Esophagus squamous epithelium (tissue), 5 donors: ENCODE measurements at regions not wholly inside any gene's neighbourhood (a gene's known extent, or its start where the extent isn't known, plus 50 kb on each side); places are given as distances from the start of the nearest gene placed in this dataset.

Source experiments
- DNase-seq: peaks from one replicate; lab custom pipeline; 2025; lab: John Stamatoyannopoulos, UW
- H3K27ac ChIP-seq, 4 donors: fragments of 200-600 bp; sonication (generic); one replicate each; pipeline ENCODE4 v1.5.1; 2016 to 2019; ENCODE audit warnings: mild to moderate bottlenecking in 1 of 4
- H3K27me3 ChIP-seq, 4 donors: fragments of 200-600 bp; sonication (generic); 1 replicate in 3 of 4; 2 replicates in 1 of 4; pipeline versions ENCODE4 v1.5.1 to v1.6.0; 2017 to 2021; ENCODE audit warnings: antibody characterized with exemption in 1 of 4
- H3K36me3 ChIP-seq, 3 donors: fragments of 200-600 bp; sonication (generic); one replicate each; pipeline ENCODE4 v1.5.1; 2016 to 2019
- H3K4me1 ChIP-seq, 3 donors: fragments of 200-600 bp; sonication (generic); one replicate each; pipeline ENCODE4 v1.5.1; 2017 to 2019
- H3K4me3 ChIP-seq, 4 donors: fragments of 200-600 bp; sonication (generic); 1 replicate in 3 of 4; 2 replicates in 1 of 4; pipeline ENCODE4 v1.5.1; 2016 to 2019; ENCODE audit warnings: mild to moderate bottlenecking in 2 of 4, moderate library complexity in 1 of 4
- H3K9me3 ChIP-seq, 3 donors: fragments of 200-600 bp; sonication (generic); one replicate each; pipeline ENCODE4 v1.5.1; 2016 to 2019
- CTCF ChIP-seq, 6 experiments: fragments of 450-650 bp in 4 of 6; fragments of 200-600 bp in 2 of 6; sonication (generic) in 2 of 6; IDR thresholded peaks; one replicate each; pipeline ENCODE4 v1.5.1; 2016 to 2019; ENCODE audit warnings: antibody characterized with exemption in 6 of 6, mild to moderate bottlenecking in 4 of 6, moderate library complexity in 4 of 6
- POLR2A ChIP-seq, 4 donors: fragments of 450-650 bp; IDR thresholded peaks; one replicate each; pipeline ENCODE4 v1.6.1; 2017; ENCODE audit warnings: antibody characterized with exemption in 4 of 4, mild to moderate bottlenecking in 4 of 4, moderate library complexity in 3 of 4
- WGBS, 2 donors: methylation state at CpG; one replicate each; pipeline ENCODE4 v1.1.5; 2018; 5-methylcytosine and 5-hydroxymethylcytosine counted together
- intact Hi-C: fragments of 100-400 bp; cut with DNase I; formaldehyde crosslinking; loops from one replicate; pipeline ENCODE4 v1.15.0; 2022
- donor health status: DM: yes; HTN: yes; CAD: no.

- H3K27me3 ChIP-seq = no peaks in the 10 kb centered on the region
- no peaks in the 10 kb centered on the region for H3K36me3 ChIP-seq
- intact Hi-C loops = no loop called here
- no peak overlapping the region for H3K4me3 ChIP-seq
- 70 to 72% methylated on average over 7 of the region's 7 CpGs for WGBS, 2 donors
- DNase-seq = no peak
- TF ChIP-seq POLR2A (IDR thresholded peaks at IDR 0.05) (no peak), CTCF (IDR thresholded peaks at IDR 0.05) (no peak)
- no peak overlapping the region for H3K27ac ChIP-seq
- no peaks in the 10 kb centered on the region for H3K4me1 ChIP-seq
- no peaks in the 10 kb centered on the region for H3K9me3 ChIP-seq
These were observed 510.1 kb downstream of the TDRD15 start for GRCh38 chr2:21633911-21634310.

- Histone ChIP-seq H3K4me1 (no peaks in the 10 kb centered on the region), H3K9me3 (no peaks in the 10 kb centered on the region), H3K27ac (no peak overlapping the region), H3K27me3 (no peaks in the 10 kb centered on the region), H3K4me3 (no peak overlapping the region), H3K36me3 (no peaks in the 10 kb centered on the region)
- no peak for TF ChIP-seq CTCF (IDR thresholded peaks at IDR 0.05)
- no peak for TF ChIP-seq POLR2A (IDR thresholded peaks at IDR 0.05)
- intact Hi-C loops = no loop called here
- DNase-seq = no peak
- WGBS, 2 donors = 63 to 70% methylated on average over 2 of the region's 2 CpGs
These were observed 516.3 kb downstream of the TDRD15 start for GRCh38 chr2:21640046-21640445.

- DNase-seq = no peak
- Histone ChIP-seq H3K36me3 (no peaks in the 10 kb centered on the region), H3K4me3 (no peak overlapping the region), H3K27ac (no peak overlapping the region), H3K9me3 (no peaks in the 10 kb centered on the region), H3K27me3 (no peaks in the 10 kb centered on the region), H3K4me1 (no peaks in the 10 kb centered on the region)
- intact Hi-C loops = no loop called here
- TF ChIP-seq POLR2A (IDR thresholded peaks at IDR 0.05) (no peak), CTCF (IDR thresholded peaks at IDR 0.05) (no peak)
- whole genome bisulfite sequencing, 2 donors = 55 to 67% methylated on average over 5 to 6 of the region's 6 CpGs
These were observed 518.9 kb downstream of the TDRD15 start for GRCh38 chr2:21642647-21643046.

GRCh38 chr2:21643180-21643579 is 519.4 kb downstream of the TDRD15 start:
- WGBS, 2 donors = 33 to 55% methylated on average over 1 of the region's 1 CpG

GRCh38 chr2:21644266-21644665 is 520.5 kb downstream of the TDRD15 start:
- intact Hi-C loops = no loop called here
- Histone ChIP-seq H3K9me3 (no peaks in the 10 kb centered on the region), H3K36me3 (no peaks in the 10 kb centered on the region), H3K4me3 (no peak overlapping the region), H3K4me1 (no peaks in the 10 kb centered on the region), H3K27me3 (no peaks in the 10 kb centered on the region), H3K27ac (no peak overlapping the region)
- WGBS, 2 donors = 80 to 90% methylated on average over 1 of the region's 1 CpG
- TF ChIP-seq CTCF (IDR thresholded peaks at IDR 0.05) = no peak
- no peak for TF ChIP-seq POLR2A (IDR thresholded peaks at IDR 0.05)
- DNase-seq = no peak

More at GRCh38 chr2:21643180-21643579, 519.4 kb downstream of the TDRD15 start:
- Histone ChIP-seq H3K9me3 (no peaks in the 10 kb centered on the region), H3K4me3 (no peak overlapping the region), H3K36me3 (no peaks in the 10 kb centered on the region), H3K4me1 (no peaks in the 10 kb centered on the region), H3K27me3 (no peaks in the 10 kb centered on the region), H3K27ac (no peak overlapping the region)
- no peak for DNase-seq
- TF ChIP-seq POLR2A (IDR thresholded peaks at IDR 0.05) (no peak), CTCF (IDR thresholded peaks at IDR 0.05) (no peak)
- intact Hi-C loops = no loop called here
